ENCODE measurements at regions not wholly inside any gene's neighbourhood (a gene's known extent, or its start where the extent isn't known, plus 50 kb on each side); places are given as distances from the start of the nearest gene placed in this dataset.

- no peak for TF ChIP-seq CTCF (IDR thresholded peaks at IDR 0.05)
- no peak for TF ChIP-seq POLR2A (IDR thresholded peaks at IDR 0.05)
Measured at GRCh38 chr16:59988591-59988990, 1254.5 kb upstream of the GOT2 start.
